Upper lobe of left lung (tissue), 4 donors: ENCODE measurements at regions not wholly inside any gene's neighbourhood (a gene's known extent, or its start where the extent isn't known, plus 50 kb on each side); places are given as distances from the start of the nearest gene placed in this dataset.

Experiments
- EP300 ChIP-seq, 4 donors: sonication (generic); formaldehyde crosslinking; IDR thresholded peaks; one replicate each; pipeline ENCODE4 v1.5.1; 2017; ENCODE audit warnings: antibody characterized with exemption in 4 of 4, control low read depth in 2 of 4
- POLR2A ChIP-seq, 4 donors: fragments of 450-650 bp; IDR thresholded peaks; one replicate each; pipeline ENCODE4 v1.5.1; 2016 to 2017; ENCODE audit warnings: antibody characterized with exemption in 4 of 4, mild to moderate bottlenecking in 2 of 4
- POLR2AphosphoS5 ChIP-seq, 2 donors: sonication (generic); formaldehyde crosslinking; IDR thresholded peaks; one replicate each; pipeline ENCODE4 v1.5.1; 2017; ENCODE audit warnings: antibody characterized with exemption in 2 of 2
- TF ChIP-seq, protein P1 (sequence below), 6 experiments: fragments of 450-650 bp in 4 of 6; fragments of 200-600 bp in 2 of 6; sonication (generic) in 2 of 6; IDR thresholded peaks; one replicate each; pipeline ENCODE4 v1.5.1; 2016 to 2019; ENCODE audit warnings: antibody characterized with exemption in 6 of 6

DNA sequence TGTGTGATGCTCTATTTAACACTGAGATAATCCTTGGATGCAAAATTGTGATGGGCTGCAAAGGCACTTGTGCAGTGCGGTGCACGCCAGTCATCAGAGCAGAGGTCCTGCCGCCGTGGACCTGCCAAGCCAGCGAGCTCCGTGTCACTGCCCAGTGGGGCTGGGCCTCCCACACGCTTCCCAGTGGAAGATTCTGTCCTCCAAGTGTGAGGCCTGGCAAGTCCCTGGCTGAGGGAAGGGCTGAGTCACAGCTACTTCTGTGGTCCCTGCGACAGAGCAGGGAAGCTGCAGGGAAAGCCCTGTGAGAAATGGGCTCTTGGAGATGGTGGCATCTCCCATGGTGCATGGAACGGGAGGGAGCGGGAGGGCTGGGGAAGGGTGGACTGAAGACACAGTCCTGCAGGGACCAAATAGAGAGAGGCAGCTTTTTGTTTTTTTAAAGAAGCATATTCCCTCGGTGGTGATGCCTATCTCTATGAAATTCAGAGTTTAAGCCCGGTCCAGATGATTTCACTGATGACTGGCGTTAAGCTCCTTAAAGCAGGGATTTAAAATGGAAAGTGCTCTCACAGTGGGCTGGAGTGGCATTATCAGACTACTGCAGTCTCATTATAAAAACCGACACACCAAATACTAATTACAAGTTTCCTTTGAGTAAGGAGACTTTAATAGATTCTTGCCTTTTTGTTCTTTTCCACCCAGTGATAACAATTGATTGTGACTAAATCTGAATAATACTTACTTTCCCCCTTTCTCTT, 413.7 kb downstream of the QKI start:
- TF ChIP-seq POLR2AphosphoS5 (IDR thresholded peaks at IDR 0.05) (no peak), POLR2A (IDR thresholded peaks at IDR 0.05) (no peak), EP300 (IDR thresholded peaks at IDR 0.05) (no peak)
- TF ChIP-seq, protein P1, sequence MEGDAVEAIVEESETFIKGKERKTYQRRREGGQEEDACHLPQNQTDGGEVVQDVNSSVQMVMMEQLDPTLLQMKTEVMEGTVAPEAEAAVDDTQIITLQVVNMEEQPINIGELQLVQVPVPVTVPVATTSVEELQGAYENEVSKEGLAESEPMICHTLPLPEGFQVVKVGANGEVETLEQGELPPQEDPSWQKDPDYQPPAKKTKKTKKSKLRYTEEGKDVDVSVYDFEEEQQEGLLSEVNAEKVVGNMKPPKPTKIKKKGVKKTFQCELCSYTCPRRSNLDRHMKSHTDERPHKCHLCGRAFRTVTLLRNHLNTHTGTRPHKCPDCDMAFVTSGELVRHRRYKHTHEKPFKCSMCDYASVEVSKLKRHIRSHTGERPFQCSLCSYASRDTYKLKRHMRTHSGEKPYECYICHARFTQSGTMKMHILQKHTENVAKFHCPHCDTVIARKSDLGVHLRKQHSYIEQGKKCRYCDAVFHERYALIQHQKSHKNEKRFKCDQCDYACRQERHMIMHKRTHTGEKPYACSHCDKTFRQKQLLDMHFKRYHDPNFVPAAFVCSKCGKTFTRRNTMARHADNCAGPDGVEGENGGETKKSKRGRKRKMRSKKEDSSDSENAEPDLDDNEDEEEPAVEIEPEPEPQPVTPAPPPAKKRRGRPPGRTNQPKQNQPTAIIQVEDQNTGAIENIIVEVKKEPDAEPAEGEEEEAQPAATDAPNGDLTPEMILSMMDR (IDR thresholded peaks at IDR 0.05), result no peak
